ENCODE measurements at regions not wholly inside any gene's neighbourhood (a gene's known extent, or its start where the extent isn't known, plus 50 kb on each side); places are given as distances from the start of the nearest gene placed in this dataset.
A peak's percentile ranks its signal among the peaks of the same experiment; 100 is the strongest.
"Not testable (repeated sequence)": the region's sequence is repeated elsewhere in the genome, so short reads cannot be mapped to it uniquely, and the experiment has no call there.

DNA sequence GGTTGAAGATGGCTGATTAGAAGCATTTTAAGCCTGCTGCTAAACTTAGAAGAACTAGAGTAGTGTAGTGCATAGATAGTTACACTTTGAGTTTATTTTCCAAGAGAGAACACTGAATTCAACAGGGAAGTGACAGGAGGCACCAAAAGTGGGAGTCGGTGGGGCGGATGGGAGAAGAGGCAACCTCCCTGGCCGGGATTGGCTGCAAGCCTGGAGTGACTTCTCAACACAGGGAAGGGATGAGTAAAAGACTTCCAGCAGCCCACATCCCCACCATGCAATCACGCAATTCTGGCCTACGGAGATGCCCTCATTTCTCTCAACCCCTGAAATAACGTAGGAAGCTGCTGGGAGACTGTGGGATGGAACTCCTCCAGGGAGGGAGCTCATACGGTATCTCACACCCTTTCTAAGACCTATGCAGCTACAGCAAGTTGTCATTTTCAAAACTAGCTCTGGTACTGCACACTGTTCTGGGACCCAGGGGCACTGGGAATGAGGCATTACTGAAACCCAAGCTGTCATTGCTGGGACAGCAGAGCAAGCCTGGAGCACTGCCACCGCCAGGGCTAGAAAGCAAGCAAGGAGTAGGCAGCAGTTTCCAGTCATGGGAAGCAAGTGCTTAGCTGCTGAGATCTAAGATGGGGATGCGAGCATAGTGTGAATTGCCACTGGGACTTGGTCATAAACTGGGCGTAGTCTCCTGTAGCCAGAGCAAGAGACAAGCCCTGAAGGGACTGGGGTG lies 331.6 kb upstream of the PTGER4 start:
- ATAC-seq = no peak

- no peak for ATAC-seq
These were observed 332.8 kb upstream of the PTGER4 start for GRCh38 chr5:40346901-40347300.

DNA sequence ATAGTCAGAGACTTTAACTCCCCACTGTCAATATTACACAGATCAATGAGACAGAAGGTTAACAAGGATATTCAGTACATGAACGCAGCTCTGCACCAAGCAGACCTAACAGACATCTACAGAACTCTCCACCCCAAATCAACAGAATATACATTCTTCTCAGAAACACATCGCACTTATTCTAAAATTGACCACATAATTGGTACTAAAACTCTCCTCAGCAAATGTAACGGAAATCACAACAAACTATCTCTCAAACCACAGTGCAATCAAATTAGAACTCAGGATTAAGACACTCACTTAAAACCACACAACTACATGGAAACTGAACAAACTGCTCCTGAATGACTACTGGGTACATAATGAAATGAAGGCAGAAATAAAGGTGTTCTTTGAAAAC lies 341.3 kb upstream of the PTGER4 start:
- ATAC-seq = not testable (repeated sequence)

GRCh38 chr5:40334242-40334635 lies 345.5 kb upstream of the PTGER4 start:
- no peak for ATAC-seq

DNA sequence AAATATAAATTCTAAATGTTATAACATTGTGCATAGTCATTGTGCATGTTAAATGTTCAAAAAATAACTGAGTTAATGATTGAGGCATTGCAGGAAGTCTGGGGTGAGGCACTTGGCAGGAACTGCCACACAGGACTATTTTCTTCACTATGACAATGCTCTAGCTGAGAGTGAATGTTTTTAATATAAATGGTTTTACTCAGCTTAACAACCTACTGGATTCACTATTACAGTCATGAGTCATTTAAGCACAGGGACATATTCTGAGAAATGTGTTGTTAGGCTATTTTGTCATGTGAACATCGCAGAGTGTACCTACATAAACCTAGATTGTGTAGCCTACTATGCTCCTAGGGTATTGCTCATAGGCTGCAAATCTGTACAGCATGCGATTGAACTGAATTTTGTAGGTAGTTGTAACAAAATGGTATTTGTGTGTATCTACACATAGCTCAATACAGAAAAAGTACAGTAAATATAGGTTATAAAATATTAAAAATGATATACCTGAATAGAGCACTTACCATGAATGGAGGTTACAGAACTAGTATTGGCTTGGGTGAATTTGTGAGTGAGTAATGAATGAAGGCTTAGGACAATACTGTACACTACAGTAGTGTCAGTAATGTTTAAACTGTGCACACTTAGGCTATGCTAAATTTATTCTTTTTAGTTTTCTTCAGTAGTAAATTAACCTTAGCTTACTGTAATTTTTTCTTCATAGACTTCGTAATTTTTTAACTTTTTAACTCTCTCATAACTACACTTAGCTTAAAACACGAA lies 346.1 kb upstream of the PTGER4 start:
- ATAC-seq = peak; percentile 87 to 94

DNA sequence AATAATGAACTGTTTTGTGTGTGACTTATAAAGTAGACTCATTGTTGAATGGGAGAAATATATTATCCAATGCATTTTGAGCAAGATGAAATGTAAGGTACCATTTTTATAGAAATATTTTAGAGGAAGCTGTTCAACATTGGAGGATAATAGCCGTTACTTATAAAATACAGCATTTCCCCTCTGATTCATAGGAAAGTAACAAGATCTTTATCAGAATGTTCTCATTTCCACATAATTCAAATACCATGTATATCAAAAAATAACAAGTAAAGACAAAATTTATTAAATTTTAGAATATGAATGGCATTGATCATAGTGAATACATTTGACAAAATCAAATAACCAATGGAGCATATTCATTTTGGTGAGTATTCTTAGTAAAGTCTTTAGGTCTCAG lies 346.7 kb upstream of the PTGER4 start:
- no peak for ATAC-seq

DNA sequence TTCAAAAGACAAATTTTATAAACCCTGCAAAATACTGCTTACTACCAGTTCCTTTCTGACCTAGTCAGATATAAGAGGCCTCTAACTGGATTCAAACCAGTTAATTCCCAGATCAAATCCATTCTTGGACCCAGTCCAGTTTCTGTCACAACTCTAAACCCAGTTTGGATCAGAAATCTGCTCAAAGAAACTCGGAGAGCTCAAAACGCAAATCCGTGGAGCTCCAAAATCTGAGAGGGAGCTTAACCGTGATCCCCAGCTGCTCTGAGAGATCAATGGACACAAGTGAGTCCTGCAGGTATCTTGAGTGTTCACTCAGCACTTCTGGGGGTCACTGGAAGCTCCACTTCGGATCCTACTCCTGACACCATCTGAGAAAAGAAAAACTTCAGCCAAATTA lies 348.1 kb upstream of the PTGER4 start:
- no peak for ATAC-seq

DNA sequence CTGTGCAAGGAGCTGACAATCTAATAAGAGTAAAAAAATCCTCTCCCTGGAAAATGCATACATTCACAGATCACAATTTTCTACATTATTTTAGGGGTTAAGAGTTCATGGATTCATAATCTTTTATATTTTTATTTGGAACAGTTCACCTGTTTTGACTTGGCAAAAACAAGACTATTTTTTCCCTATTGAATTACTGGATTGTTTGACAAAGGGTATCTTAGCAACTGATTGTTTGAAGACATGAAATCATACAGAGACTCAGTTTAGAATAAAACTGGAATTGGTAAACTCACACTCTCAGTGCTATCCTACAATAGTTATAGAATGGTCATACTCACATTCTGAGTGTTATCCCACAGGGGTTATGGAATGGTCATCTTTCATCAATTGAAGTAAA lies 358.2 kb upstream of the PTGER4 start:
- ATAC-seq = no peak

DNA sequence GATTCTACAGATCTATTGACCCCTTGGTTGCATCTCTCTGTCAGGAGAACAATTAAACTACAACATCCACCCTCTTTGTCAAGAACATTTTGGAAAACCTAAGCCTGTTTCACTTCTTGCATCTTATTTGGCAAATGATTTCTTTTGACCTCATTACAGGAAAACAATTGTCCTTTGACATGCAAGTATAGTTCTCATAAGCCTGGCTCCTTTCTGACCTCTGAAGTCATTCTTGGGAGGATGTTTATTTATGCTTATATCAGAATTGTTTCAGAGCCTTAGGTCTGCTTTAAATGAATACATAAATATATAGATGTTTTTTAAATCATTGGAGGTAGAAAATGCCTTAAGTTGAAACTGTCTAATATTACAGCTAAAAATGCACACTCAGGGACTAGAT lies 361.3 kb upstream of the PTGER4 start:
- ATAC-seq = no peak

GRCh38 chr5:40317023-40317422 lies 362.7 kb upstream of the PTGER4 start:
- ATAC-seq = no peak

- no peak for ATAC-seq
These were observed 364.6 kb upstream of the PTGER4 start for GRCh38 chr5:40315126-40315525.

DNA sequence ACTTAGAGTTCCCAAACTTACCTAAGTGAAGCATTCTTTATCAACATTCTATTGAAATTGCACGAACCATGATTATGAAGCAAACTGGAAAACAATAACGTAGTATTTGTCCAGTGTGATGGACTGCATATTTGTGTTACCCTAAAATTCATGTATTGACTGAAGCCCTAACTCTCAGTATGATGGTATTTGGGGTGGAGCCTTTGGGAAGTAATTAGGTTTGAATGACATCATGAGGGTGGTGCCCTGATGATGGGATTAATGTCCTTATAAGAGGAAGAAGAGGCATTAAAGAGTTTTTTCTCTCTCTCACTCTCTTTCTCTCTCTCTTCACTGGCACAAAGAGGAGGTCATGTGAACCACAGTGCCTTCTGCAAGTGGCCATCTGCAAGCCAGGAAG lies 365.4 kb upstream of the PTGER4 start:
- no peak for ATAC-seq

DNA sequence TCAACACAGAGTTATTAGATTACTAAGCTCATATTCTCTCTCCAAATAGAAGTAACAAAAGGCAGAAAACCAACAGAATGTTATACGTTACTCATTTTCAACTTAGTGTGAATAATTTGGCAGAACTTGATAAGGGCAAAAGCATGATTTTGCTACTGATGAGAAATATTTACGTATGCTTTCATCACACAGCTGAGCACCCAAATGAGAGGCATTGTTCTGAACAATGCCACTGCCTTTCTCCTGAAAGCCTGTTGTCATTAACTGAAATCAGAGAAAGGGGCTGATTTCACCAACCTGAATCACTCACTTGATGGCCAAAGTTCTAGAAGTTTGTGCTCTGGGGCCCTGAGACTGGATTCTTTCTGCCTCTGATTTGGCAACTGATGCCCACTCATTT lies 367.5 kb upstream of the PTGER4 start:
- ATAC-seq = no peak

DNA sequence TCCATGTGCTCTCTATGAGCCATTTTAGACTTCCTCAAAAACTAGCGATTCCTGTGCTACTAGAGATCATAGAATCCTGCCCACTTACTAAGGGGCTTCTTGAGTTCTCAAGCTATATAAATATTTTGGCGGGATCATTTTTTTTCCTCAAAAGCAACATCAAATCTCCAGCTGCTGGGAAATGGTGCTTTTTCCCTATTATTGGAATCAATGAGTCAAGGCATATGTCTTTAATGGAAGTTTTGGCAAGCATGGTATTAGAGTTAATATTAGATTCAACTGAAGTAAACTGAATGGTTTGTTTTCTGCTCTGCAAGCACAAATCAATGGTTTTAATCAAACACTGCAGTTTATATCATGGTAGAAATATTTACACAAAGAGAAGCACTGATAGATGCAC lies 369.9 kb upstream of the PTGER4 start:
- ATAC-seq = no peak

GRCh38 chr5:40308867-40309266 lies 370.8 kb upstream of the PTGER4 start:
- ATAC-seq = no peak

DNA sequence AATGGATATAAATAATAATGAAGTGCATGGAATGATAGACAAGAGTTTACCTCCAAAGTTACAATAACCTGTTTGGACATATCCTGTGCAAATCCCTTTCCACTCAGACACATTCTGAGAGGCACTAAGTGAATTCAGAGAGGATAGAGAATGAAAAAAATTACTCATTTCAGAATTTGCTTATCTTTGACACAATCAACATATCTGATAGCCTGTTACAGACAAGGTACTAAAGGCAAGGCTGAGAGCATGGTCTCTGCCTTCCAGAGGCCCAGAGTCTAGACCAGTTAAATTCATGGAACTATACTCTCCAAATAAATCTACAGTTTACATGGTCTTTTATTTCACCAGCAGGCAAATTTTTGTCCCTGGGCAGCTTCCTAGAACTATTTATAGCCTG lies 371.8 kb upstream of the PTGER4 start:
- peak; percentile 32 to 64 for ATAC-seq

DNA sequence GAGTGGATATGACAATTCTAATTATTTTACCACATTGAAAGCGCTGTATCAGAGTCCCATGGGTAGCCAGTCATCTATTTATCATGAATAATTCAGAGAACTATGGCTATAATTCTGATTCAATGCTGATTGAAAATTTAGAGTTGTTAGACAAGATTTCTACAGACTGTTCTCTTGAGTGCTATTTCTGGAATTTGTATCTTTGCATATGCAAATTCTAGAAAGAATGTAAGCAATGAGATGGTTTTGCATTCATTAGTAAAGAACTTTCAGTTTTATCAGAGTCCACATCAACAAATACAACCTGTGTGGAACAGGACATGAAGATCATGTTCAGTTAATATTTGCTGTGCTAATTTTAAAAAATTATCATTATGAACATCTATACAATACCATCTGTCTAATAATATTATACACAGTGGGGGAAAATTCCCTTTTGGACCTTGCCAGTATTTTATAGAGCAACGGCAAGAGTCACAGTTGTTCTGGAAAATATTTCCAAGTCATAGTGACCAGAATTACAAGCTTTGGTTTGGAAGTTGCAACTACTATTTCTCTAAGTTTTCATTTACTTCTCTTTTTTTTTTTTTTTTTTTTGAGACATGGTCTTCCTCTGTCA lies 372.7 kb upstream of the PTGER4 start:
- ATAC-seq = no peak

- no peak for ATAC-seq
These were observed 387.7 kb upstream of the PTGER4 start for GRCh38 chr5:40292006-40292405.

- no peak for ATAC-seq
These were observed 388.4 kb upstream of the PTGER4 start for GRCh38 chr5:40291338-40291737.

DNA sequence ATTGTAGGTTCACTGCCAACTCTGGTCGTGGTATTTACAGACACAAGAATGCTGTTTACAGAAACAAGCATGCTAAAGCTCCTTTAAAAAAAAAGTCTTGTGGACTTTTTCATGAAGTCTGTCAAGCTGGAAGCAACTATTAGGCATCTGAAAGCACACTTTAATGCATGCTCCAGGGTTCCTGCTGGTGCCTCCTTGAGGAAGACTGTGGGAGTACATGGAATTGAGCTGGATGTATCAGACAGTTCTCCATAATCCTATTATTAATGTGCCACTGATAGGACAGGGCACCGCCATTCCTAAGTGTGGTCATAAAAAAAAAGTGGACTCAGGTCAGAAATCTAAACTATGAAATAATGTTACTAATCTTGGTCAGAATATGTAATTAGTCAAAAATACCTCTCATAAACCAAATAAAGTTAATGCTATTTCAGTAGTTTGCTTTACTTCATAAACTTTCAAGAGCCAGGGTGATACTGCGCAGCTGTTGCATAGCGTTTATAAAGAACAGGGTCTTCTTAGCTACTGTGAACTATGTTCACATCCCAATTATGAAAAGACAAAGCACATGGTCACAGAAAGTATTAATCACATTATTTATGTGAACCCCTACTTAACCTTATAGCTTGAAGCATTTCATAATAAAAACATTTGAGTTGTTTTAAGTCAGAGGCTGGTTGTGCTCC lies 390.8 kb upstream of the PTGER4 start:
- ATAC-seq = no peak

DNA sequence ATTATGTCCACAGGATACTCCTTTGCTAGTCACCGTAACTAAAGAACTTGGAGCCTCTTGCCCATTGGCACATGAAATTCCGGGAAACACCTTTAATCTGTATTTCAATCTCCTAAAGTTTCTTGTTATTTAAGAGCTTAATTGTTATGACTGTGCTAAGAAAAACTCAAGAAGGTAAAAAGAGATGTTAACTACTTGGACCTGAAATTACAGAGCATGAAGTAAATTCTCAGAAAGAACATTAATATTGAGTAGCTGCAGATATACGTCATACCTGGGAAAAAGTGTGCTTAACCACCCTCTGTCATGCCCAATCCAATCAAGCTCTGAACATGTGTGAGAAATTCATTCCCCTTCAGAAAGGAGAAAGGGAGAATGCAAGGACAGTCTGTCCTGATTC lies 394.9 kb upstream of the PTGER4 start:
- no peak for ATAC-seq

DNA sequence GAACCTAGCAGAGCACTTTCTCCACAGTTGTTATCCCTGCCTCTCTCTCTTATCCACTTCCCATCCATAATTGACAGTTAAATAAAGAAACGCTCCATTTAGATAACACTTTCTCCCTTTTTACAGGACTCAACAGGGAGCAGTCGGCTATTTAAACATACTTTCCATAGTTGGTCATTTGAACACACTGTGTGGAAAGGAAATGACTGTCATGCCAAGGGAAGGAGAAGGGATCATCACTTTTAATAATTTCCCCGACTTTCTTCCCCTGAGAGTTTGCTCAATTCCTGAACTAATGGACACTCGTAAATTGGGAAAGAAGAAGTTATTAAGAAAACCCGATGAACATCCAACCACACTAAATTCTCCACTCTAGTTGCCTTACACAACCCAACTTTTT lies 400.8 kb upstream of the PTGER4 start:
- no peak for ATAC-seq

DNA sequence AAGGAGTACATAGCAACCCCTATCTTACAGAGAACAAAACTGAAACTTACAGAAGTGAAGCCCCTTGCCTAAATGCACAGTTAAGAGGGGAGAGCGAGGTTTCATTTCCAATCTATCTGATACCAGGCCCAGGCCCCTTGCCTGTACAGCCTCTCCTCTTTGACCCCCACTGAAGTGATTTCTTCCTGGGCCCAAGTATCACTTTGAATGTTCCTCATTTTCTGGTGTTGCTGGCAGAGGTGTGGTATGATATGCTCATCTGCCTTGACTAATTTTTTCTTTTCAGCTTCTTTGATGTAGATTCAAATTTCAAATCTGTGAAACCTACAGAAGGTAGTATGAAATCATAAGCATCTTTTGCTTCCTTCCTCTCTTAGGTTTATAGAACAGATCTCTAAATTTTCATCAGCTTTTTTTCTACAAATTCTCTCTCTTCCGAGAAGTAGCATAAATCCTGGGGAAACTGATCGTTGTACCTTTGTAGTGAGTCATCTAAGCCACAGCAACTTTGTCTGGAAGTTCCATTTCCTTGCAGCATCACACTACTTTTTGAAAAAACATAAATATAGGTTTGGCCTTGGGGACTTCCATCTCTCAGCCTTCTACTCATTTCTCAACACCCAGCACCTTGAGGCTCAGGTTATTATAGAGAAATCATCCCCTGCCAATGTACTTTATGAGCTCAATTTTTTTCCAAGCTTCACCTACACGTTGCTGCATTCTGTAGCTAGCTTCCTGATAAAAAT lies 402.4 kb upstream of the PTGER4 start:
- peak; percentile 82 to 86 for ATAC-seq
